Chondrocyte (in vitro differentiated cells): ENCODE measurements at regions not wholly inside any gene's neighbourhood (a gene's known extent, or its start where the extent isn't known, plus 50 kb on each side); places are given as distances from the start of the nearest gene placed in this dataset.

Experiments
- DNase-seq: peaks from one replicate; pipeline ENCODE4 v3.0.0; 2021; ENCODE audit warnings: mixed read lengths, low spot score
- H3K27ac Mint-ChIP-seq: one replicate; pipeline ENCODE4 v1.8.0; 2021; ENCODE audit warnings: mild to moderate bottlenecking, moderate library complexity, mixed read lengths; ENCODE audit not compliant: unreplicated experiment
- H3K27me3 Mint-ChIP-seq: 2 replicates; pipeline ENCODE4 v1.8.0; 2021; ENCODE audit warnings: low read depth, mixed read lengths
- H3K36me3 Mint-ChIP-seq: 2 replicates; pipeline ENCODE4 v1.8.0; 2021; ENCODE audit warnings: low read depth, mixed read lengths
- H3K4me1 Mint-ChIP-seq: 2 replicates; pipeline ENCODE4 v1.8.0; 2021; ENCODE audit warnings: low read depth, mild to moderate bottlenecking, mixed read lengths
- H3K4me3 Mint-ChIP-seq: one replicate; pipeline ENCODE4 v1.8.0; 2021; ENCODE audit warnings: mild to moderate bottlenecking, moderate library complexity, mixed read lengths; ENCODE audit not compliant: unreplicated experiment
- H3K9me3 Mint-ChIP-seq: 2 replicates; pipeline ENCODE4 v1.8.0; 2021; ENCODE audit warnings: low read depth, mixed read lengths
- TF ChIP-seq, protein P1 (sequence below): fragments of 200-600 bp; sonication (generic); IDR thresholded peaks from 2 replicates; pipeline ENCODE4 v1.5.0; 2021; ENCODE audit warnings: antibody characterized with exemption, mild to moderate bottlenecking, moderate library complexity

- TF ChIP-seq, protein P1, sequence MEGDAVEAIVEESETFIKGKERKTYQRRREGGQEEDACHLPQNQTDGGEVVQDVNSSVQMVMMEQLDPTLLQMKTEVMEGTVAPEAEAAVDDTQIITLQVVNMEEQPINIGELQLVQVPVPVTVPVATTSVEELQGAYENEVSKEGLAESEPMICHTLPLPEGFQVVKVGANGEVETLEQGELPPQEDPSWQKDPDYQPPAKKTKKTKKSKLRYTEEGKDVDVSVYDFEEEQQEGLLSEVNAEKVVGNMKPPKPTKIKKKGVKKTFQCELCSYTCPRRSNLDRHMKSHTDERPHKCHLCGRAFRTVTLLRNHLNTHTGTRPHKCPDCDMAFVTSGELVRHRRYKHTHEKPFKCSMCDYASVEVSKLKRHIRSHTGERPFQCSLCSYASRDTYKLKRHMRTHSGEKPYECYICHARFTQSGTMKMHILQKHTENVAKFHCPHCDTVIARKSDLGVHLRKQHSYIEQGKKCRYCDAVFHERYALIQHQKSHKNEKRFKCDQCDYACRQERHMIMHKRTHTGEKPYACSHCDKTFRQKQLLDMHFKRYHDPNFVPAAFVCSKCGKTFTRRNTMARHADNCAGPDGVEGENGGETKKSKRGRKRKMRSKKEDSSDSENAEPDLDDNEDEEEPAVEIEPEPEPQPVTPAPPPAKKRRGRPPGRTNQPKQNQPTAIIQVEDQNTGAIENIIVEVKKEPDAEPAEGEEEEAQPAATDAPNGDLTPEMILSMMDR = no peak
- no peak for DNase-seq
- Mint-ChIP-seq H3K27ac (no peak overlapping the region), H3K4me3 (no peak overlapping the region), H3K27me3 (no peaks in the 10 kb centered on the region), H3K4me1 (peaks cover 22% of the 10 kb centered on the region), H3K36me3 (no peaks in the 10 kb centered on the region), H3K9me3 (no peaks in the 10 kb centered on the region)
Observed at GRCh38 chr6:21990577-21990976, 306.3 kb downstream of the PRL start.

DNA sequence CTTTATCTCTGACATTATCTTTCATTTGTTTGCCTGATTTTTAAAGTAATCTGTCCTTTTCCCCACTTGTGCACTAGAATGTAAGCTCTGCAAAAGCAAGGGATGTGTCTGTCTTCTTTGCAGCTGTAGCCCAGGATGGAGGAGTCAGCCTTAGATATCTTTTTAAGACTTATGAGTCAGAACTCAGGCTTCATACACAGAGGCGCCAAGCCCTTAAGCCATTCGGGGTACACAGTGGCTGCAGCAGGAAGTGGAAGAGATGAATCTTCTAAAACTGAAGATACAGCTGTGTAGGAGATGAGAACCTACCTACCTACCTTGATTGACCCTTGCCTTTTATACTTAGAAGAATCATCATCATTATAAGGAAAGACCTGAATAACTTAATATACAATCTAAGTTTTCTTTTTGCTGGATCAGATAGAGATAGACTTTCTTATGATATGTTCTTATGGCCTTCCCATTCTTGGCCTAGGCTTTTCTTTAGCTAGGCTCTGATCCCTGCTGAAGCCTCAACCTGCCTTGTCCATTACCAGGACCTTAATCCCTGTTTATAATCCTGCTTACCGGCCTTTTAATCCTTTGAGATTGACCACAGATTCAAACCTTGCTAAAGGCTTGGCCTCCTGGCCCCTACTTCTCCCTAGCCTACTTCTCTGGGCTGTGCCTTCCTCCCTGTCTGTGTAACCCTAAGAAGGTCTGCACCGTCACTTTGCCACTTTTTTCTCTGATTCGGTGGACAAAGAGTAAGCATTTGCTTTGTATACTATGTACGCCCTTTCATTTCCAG lies 304.5 kb downstream of the PRL start:
- H3K36me3 Mint-ChIP-seq = no peaks in the 10 kb centered on the region
- H3K27ac Mint-ChIP-seq = no peak overlapping the region
- H3K4me1 Mint-ChIP-seq = peaks cover 25% of the 10 kb centered on the region
- no peak overlapping the region for H3K4me3 Mint-ChIP-seq
- no peaks in the 10 kb centered on the region for H3K27me3 Mint-ChIP-seq
- TF ChIP-seq, protein P1 = no peak
- H3K9me3 Mint-ChIP-seq = no peaks in the 10 kb centered on the region
- DNase-seq = no peak

- Mint-ChIP-seq H3K36me3 (no peaks in the 10 kb centered on the region), H3K4me1 (peaks cover 32% of the 10 kb centered on the region), H3K27me3 (no peaks in the 10 kb centered on the region), H3K4me3 (no peak overlapping the region), H3K27ac (no peak overlapping the region), H3K9me3 (no peaks in the 10 kb centered on the region)
- DNase-seq = no peak
- TF ChIP-seq, protein P1 = no peak
Observed at GRCh38 chr6:21993841-21994240, 303.0 kb downstream of the PRL start.

GRCh38 chr6:21994821-21995220 lies 302.0 kb downstream of the PRL start:
- no peak for DNase-seq
- H3K36me3 Mint-ChIP-seq = no peaks in the 10 kb centered on the region
- H3K9me3 Mint-ChIP-seq = no peaks in the 10 kb centered on the region
- TF ChIP-seq, protein P1 = no peak
- H3K27me3 Mint-ChIP-seq = no peaks in the 10 kb centered on the region
- H3K4me3 Mint-ChIP-seq = no peak overlapping the region
- H3K4me1 Mint-ChIP-seq = peaks cover 42% of the 10 kb centered on the region
- no peak overlapping the region for H3K27ac Mint-ChIP-seq

DNA sequence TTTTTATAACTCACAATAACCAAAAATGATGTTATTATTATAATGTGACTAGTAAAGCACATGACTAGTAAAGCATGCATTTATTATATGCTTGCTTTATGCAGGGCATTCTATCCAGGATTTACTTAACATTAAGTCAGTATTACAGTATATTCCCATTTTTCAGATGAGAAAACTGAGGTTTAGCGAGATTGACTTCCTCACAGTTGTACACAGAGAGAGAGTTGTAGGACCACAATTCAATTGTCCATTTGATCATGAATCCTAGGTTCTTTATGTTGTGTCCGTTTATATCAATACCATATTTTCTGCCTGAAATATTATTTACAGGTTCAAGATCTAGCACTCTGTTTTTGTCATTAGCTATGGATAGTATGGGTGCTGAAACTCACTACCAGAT lies 301.5 kb downstream of the PRL start:
- Mint-ChIP-seq H3K27ac (no peak overlapping the region), H3K4me1 (peaks cover 47% of the 10 kb centered on the region), H3K36me3 (no peaks in the 10 kb centered on the region), H3K4me3 (no peak overlapping the region), H3K27me3 (no peaks in the 10 kb centered on the region), H3K9me3 (no peaks in the 10 kb centered on the region)
- TF ChIP-seq, protein P1 = no peak
- DNase-seq = no peak
